ENCODE measurements at regions not wholly inside any gene's neighbourhood (a gene's known extent, or its start where the extent isn't known, plus 50 kb on each side); places are given as distances from the start of the nearest gene placed in this dataset.

DNA sequence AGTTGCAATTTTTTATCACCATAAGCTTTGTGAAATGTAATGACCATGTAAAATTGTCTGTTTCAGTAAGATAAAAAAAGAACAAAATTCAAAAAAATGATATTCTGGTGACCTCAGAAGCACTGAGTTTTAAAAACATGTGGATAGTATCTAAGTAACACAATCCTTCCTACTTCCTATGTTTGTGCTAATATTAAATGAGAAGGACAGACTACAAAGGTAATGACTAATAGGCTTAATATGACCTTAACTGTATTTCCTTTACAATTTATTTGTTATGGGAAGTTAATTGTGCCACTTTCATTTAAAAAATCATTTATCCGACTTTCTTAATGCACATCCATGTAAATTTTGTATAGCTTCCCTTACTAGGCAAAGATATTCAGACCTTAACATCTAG lies 1030.4 kb upstream of the ATXN8OS start:
- TF ChIP-seq, protein P1, sequence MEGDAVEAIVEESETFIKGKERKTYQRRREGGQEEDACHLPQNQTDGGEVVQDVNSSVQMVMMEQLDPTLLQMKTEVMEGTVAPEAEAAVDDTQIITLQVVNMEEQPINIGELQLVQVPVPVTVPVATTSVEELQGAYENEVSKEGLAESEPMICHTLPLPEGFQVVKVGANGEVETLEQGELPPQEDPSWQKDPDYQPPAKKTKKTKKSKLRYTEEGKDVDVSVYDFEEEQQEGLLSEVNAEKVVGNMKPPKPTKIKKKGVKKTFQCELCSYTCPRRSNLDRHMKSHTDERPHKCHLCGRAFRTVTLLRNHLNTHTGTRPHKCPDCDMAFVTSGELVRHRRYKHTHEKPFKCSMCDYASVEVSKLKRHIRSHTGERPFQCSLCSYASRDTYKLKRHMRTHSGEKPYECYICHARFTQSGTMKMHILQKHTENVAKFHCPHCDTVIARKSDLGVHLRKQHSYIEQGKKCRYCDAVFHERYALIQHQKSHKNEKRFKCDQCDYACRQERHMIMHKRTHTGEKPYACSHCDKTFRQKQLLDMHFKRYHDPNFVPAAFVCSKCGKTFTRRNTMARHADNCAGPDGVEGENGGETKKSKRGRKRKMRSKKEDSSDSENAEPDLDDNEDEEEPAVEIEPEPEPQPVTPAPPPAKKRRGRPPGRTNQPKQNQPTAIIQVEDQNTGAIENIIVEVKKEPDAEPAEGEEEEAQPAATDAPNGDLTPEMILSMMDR (tag by site-specific recombination; IDR thresholded peaks at IDR 0.05): no peak
- no peak for TF ChIP-seq GLI2 (tag by site-specific recombination; IDR thresholded peaks at IDR 0.05; ENCODE audit: borderline replicate concordance, low read depth)
- no peak for TF ChIP-seq ZNF654 (tag by site-specific recombination; IDR thresholded peaks at IDR 0.05; ENCODE audit: low read depth)
- TF ChIP-seq, protein P2, sequence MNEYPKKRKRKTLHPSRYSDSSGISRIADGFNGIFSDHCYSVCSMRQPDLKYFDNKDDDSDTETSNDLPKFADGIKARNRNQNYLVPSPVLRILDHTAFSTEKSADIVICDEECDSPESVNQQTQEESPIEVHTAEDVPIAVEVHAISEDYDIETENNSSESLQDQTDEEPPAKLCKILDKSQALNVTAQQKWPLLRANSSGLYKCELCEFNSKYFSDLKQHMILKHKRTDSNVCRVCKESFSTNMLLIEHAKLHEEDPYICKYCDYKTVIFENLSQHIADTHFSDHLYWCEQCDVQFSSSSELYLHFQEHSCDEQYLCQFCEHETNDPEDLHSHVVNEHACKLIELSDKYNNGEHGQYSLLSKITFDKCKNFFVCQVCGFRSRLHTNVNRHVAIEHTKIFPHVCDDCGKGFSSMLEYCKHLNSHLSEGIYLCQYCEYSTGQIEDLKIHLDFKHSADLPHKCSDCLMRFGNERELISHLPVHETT (tag by site-specific recombination; IDR thresholded peaks at IDR 0.05): no peak
